Hepatocyte (in vitro differentiated cells): ENCODE measurements at regions not wholly inside any gene's neighbourhood (a gene's known extent, or its start where the extent isn't known, plus 50 kb on each side); places are given as distances from the start of the nearest gene placed in this dataset.

Source experiments
- EZH2phosphoT487 ChIP-seq: fragments of 200-600 bp; sonication (generic); IDR thresholded peaks from one replicate; pipeline ENCODE4 v1.6.1; 2018; ENCODE audit warnings: antibody characterized with exemption, mild to moderate bottlenecking, low read depth, moderate library complexity; ENCODE audit not compliant: unreplicated experiment, severe bottlenecking
- TF ChIP-seq, protein P1 (sequence below): fragments of 200-600 bp; sonication (generic); IDR thresholded peaks from 2 replicates; pipeline ENCODE4 v1.5.1; 2016; ENCODE audit warnings: antibody characterized with exemption, mild to moderate bottlenecking; ENCODE audit not compliant: poor library complexity

DNA sequence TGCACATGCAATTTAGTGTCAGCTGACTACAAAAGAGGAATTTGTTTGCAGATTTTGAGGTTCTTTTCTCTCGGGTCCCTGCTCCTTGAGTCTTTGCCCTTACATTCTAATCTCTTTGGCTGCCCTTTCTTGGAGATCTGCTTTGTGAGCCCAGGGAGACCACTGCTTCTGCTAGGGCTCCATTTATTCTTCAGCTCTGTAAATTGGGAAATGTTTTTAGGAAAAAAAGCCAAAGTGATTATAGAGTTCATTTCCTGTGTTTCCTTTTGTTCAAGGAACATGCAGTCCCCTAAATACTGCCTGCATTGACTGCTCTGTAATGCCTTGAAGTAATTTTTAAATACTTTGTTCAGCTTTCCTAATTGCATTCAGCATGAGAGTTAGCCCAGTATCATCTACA lies 197.4 kb downstream of the CSNK1G3 start:
- TF ChIP-seq EZH2phosphoT487 = no peak
- TF ChIP-seq, protein P1, sequence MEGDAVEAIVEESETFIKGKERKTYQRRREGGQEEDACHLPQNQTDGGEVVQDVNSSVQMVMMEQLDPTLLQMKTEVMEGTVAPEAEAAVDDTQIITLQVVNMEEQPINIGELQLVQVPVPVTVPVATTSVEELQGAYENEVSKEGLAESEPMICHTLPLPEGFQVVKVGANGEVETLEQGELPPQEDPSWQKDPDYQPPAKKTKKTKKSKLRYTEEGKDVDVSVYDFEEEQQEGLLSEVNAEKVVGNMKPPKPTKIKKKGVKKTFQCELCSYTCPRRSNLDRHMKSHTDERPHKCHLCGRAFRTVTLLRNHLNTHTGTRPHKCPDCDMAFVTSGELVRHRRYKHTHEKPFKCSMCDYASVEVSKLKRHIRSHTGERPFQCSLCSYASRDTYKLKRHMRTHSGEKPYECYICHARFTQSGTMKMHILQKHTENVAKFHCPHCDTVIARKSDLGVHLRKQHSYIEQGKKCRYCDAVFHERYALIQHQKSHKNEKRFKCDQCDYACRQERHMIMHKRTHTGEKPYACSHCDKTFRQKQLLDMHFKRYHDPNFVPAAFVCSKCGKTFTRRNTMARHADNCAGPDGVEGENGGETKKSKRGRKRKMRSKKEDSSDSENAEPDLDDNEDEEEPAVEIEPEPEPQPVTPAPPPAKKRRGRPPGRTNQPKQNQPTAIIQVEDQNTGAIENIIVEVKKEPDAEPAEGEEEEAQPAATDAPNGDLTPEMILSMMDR = no peak
